HCT116 (cell line): ENCODE measurements at regions not wholly inside any gene's neighbourhood (a gene's known extent, or its start where the extent isn't known, plus 50 kb on each side); places are given as distances from the start of the nearest gene placed in this dataset.

Experiments
- ATAC-seq: fragments of 200-7000 bp; cut with Tn5 transposase; 2 replicates; pipeline ENCODE4 v1.9.1; 2020; ENCODE audit warnings: mild to moderate bottlenecking, moderate library complexity
- BruUV-seq: library from RNA; stranded (reverse); fragments of 400-500 nt; replicated peaks from 2 replicates; lab custom pipeline; 2021; lab: Mats Ljungman, UMichigan
- CTCF ChIA-PET: fragments of 300-600 bp; sonication (Branson Sonifier 250); formaldehyde crosslinking; loops from one replicate; lab custom pipeline; 2021; ENCODE audit warnings: antibody characterized with exemption; lab: Charles Lee
- POLR2A ChIA-PET: fragments of 300-600, 350-600 bp; sonication (Branson Sonifier 250); formaldehyde crosslinking; loops from one replicate; lab custom pipeline; 2021; ENCODE audit warnings: antibody characterized with exemption; lab: Charles Lee
- RAD21 ChIA-PET, 2 experiments: fragments of 300-600 bp; sonication (Branson Sonifier 250); formaldehyde crosslinking; loops; one replicate each; lab custom pipeline; 2023; ENCODE audit warnings: low total read pairs in 2 of 2; ENCODE audit not compliant: uncharacterized antibody in 2 of 2, unreplicated experiment in 2 of 2, low non-redundant PET in 1 of 2; lab: Charles Lee
- DNase-seq: peaks from one replicate; pipeline ENCODE4 v3.0.0-alpha.2; 2010; ENCODE audit warnings: low read depth, low spot score
- H2AFZ ChIP-seq: fragments of 200-600 bp; shearing (Covaris generic), sonication (generic); 2 replicates; pipeline ENCODE4 v1.6.1; 2017; ENCODE audit warnings: low read depth, mixed run types, mixed read lengths, antibody characterized with exemption, low read length; ENCODE audit not compliant: poor library complexity, severe bottlenecking
- H3K27ac ChIP-seq: 2 replicates; pipeline ENCODE4 v1.5.1; 2012; ENCODE audit warnings: low read depth, low read length
- H3K27me3 ChIP-seq: fragments of 200-600 bp; sonication (generic); 2 replicates; pipeline ENCODE4 v1.6.1; 2016; ENCODE audit warnings: mixed run types, low read length, mixed read lengths; ENCODE audit not compliant: insufficient read depth
- H3K36me3 ChIP-seq, 2 experiments: fragments of 200-500 bp in 1 of 2; fragments of 200-600 bp in 1 of 2; sonication (Bioruptor generic) in 1 of 2; sonication (generic) in 1 of 2; 2 replicates each; pipeline versions ENCODE4 v1.5.1 to v1.6.1; 2014 to 2016; ENCODE audit warnings: low read length in 2 of 2, inconsistent platforms in 1 of 2, mixed read lengths in 1 of 2, mixed run types in 1 of 2; ENCODE audit not compliant: insufficient read depth in 2 of 2, control insufficient read depth in 1 of 2
- H3K4me1 ChIP-seq, 2 experiments: fragments of 200-600 bp in 1 of 2; sonication (generic) in 1 of 2; 2 replicates each; pipeline versions ENCODE4 v1.5.1 to v1.6.1; 2012 to 2017; ENCODE audit warnings: low read length in 2 of 2, inconsistent platforms in 1 of 2, mild to moderate bottlenecking in 1 of 2, mixed read lengths in 1 of 2, mixed run types in 1 of 2, moderate library complexity in 1 of 2; ENCODE audit not compliant: insufficient read depth in 2 of 2, control insufficient read depth in 1 of 2
- H3K4me2 ChIP-seq: fragments of 200-600 bp; sonication (generic); 2 replicates; pipeline ENCODE4 v1.6.1; 2017; ENCODE audit warnings: mixed run types, low read length, mixed read lengths
- H3K4me3 ChIP-seq, 2 experiments: fragments of 200-600 bp in 1 of 2; sonication (generic) in 1 of 2; replicated peaks in 1 of 2; 2 replicates each; pipeline ENCODE4 v1.5.1; 2011 to 2016; ENCODE audit warnings: low read length in 2 of 2, control low read depth in 1 of 2, low read depth in 1 of 2, mild to moderate bottlenecking in 1 of 2, mixed read lengths in 1 of 2, mixed run types in 1 of 2
- H3K79me2 ChIP-seq: fragments of 200-600 bp; sonication (generic); 2 replicates; pipeline ENCODE4 v1.6.1; 2017; ENCODE audit warnings: mild to moderate bottlenecking, mixed run types, low read length, moderate library complexity, mixed read lengths; ENCODE audit not compliant: insufficient read depth
- H3K9ac ChIP-seq: fragments of 200-600 bp; sonication (generic); 2 replicates; pipeline ENCODE4 v1.6.1; 2016; ENCODE audit warnings: low read length, mixed read lengths
- H3K9me2 ChIP-seq: fragments of 200-600 bp; sonication (generic), shearing (Covaris generic); 2 replicates; pipeline ENCODE4 v1.6.1; 2017; ENCODE audit warnings: mixed run types, mild to moderate bottlenecking, moderate library complexity; ENCODE audit not compliant: insufficient read depth
- H3K9me3 ChIP-seq, 2 experiments: fragments of 200-500 bp in 1 of 2; fragments of 200-600 bp in 1 of 2; sonication (Bioruptor generic) in 1 of 2; sonication (generic) in 1 of 2; 2 replicates each; pipeline ENCODE4 v1.6.1; 2014 to 2017; ENCODE audit warnings: low read length in 2 of 2, mixed read lengths in 2 of 2, inconsistent platforms in 1 of 2, low read depth in 1 of 2, mild to moderate bottlenecking in 1 of 2, mixed run types in 1 of 2, moderate library complexity in 1 of 2; ENCODE audit not compliant: control insufficient read depth in 1 of 2, insufficient read depth in 1 of 2
- H4K20me1 ChIP-seq: fragments of 200-600 bp; sonication (generic), shearing (Covaris generic); 2 replicates; pipeline ENCODE4 v1.6.1; 2017; ENCODE audit warnings: mixed run types, mild to moderate bottlenecking, moderate library complexity; ENCODE audit not compliant: insufficient read depth
- ATF3 ChIP-seq: IDR thresholded peaks from 2 replicates; pipeline ENCODE4 v1.6.1; 2012
- CBX3 ChIP-seq: IDR thresholded peaks from 2 replicates; pipeline ENCODE4 v1.6.1; 2012; ENCODE audit warnings: low read depth
- CEBPB ChIP-seq: IDR thresholded peaks from 2 replicates; pipeline ENCODE4 v1.6.1; 2012; ENCODE audit warnings: low read depth
- CTCF ChIP-seq, 3 experiments: fragments of 200-600 bp in 1 of 3; sonication (generic) in 1 of 3; IDR thresholded peaks in 2 of 3; conservative IDR thresholded peaks in 1 of 3; 2 replicates each; pipeline ENCODE4 v1.5.1; 2012 to 2017; ENCODE audit warnings: low read depth in 2 of 3, low read length in 2 of 3, antibody characterized with exemption in 1 of 3, borderline replicate concordance in 1 of 3, control low read depth in 1 of 3, mild to moderate bottlenecking in 1 of 3, mixed read lengths in 1 of 3, mixed run types in 1 of 3, moderate library complexity in 1 of 3; ENCODE audit not compliant: insufficient read depth in 1 of 3
- ELF1 ChIP-seq: IDR thresholded peaks from 2 replicates; pipeline ENCODE4 v1.6.1; 2012; ENCODE audit warnings: low read depth, borderline replicate concordance
- EZH2 ChIP-seq: fragments of 200-600 bp; sonication (generic); IDR thresholded peaks from 2 replicates; pipeline ENCODE4 v1.6.1; 2017; ENCODE audit warnings: antibody characterized with exemption, mixed run types
- EZH2phosphoT487 ChIP-seq: fragments of 200-600 bp; IDR thresholded peaks from 2 replicates; pipeline ENCODE4 v1.6.1; 2018; ENCODE audit warnings: antibody characterized with exemption, borderline replicate concordance
- FOSL1 ChIP-seq: IDR thresholded peaks from 2 replicates; pipeline ENCODE4 v1.6.1; 2012; ENCODE audit warnings: low read depth
- MAX ChIP-seq: IDR thresholded peaks from 2 replicates; pipeline ENCODE4 v1.6.1; 2012
- POLR2A ChIP-seq: IDR thresholded peaks from 2 replicates; pipeline ENCODE4 v1.7.0; 2011; ENCODE audit warnings: borderline replicate concordance; ENCODE audit not compliant: insufficient read depth, insufficient read length; ENCODE audit errors: extremely low read depth
- POLR2AphosphoS5 ChIP-seq: IDR thresholded peaks from 2 replicates; pipeline ENCODE4 v1.6.1; 2011; ENCODE audit warnings: mild to moderate bottlenecking, low read depth, low read length, moderate library complexity
- REST ChIP-seq: IDR thresholded peaks from 2 replicates; pipeline ENCODE4 v1.6.1; 2012; ENCODE audit warnings: low read depth
- SIN3A ChIP-seq: IDR thresholded peaks from 2 replicates; pipeline ENCODE4 v1.6.1; 2012; ENCODE audit warnings: low read depth
- SRF ChIP-seq: IDR thresholded peaks from 2 replicates; pipeline ENCODE4 v1.6.1; 2012; ENCODE audit warnings: low read depth
- TCF7L2 ChIP-seq: IDR thresholded peaks from 2 replicates; pipeline ENCODE4 v1.7.0; 2011; ENCODE audit warnings: borderline replicate concordance, inconsistent platforms; ENCODE audit not compliant: insufficient read depth, insufficient read length; ENCODE audit errors: extremely low read depth
- YY1 ChIP-seq: IDR thresholded peaks from 2 replicates; pipeline ENCODE4 v1.6.1; 2011; ENCODE audit warnings: low read length, low read depth, moderate library complexity, mild to moderate bottlenecking; ENCODE audit not compliant: insufficient replicate concordance; ENCODE audit errors: extremely low read depth
- ZFX ChIP-seq: fragments of 450-650 bp; IDR thresholded peaks from 2 replicates; pipeline ENCODE4 v1.6.1; 2017
- ZNF274 ChIP-seq: fragments of 200-500 bp; sonication (Bioruptor generic); IDR thresholded peaks from 2 replicates; pipeline ENCODE4 v1.6.1; 2014; ENCODE audit warnings: mild to moderate bottlenecking, low read depth, low read length, inconsistent platforms
- intact Hi-C: fragments of 100-400 bp; cut with micrococcal nuclease; formaldehyde crosslinking; loops from 2 replicates; pipeline ENCODE4 v1.10.0; 2022

- Histone ChIP-seq H3K36me3 (no peaks in the 10 kb centered on the region), H3K9me3 (no peaks in the 10 kb centered on the region), H3K9me2 (no peaks in the 10 kb centered on the region), H3K4me3 (no peak overlapping the region), H3K27me3 (no peaks in the 10 kb centered on the region), H3K9ac (no peak overlapping the region), H4K20me1 (no peaks in the 10 kb centered on the region), H3K27ac (no peak overlapping the region), H2AFZ (no peak overlapping the region), H3K79me2 (no peaks in the 10 kb centered on the region), H3K4me1 (no peaks in the 10 kb centered on the region), H3K4me2 (no peak overlapping the region)
- ChIA-PET RAD21 (no interaction called here), CTCF (no interaction called here), POLR2A (no interaction called here)
- no TSS peak for BruUV-seq
- no peak for TF ChIP-seq ATF3
- no peak for TF ChIP-seq CBX3
- no peak for TF ChIP-seq POLR2A
- TF ChIP-seq ZNF274: no peak
- TF ChIP-seq MAX: no peak
- TF ChIP-seq CTCF (IDR thresholded peaks at IDR 0.05 in 2 of 3, conservative IDR thresholded peaks at IDR 0.05 in 1 of 3; ENCODE audit: borderline replicate concordance in 1 of 3, insufficient read depth in 1 of 3, low read depth in 2 of 3, low read length in 2 of 3): no peak
- no peak for TF ChIP-seq ELF1
- TF ChIP-seq CEBPB: no peak
- no peak for TF ChIP-seq POLR2AphosphoS5
- TF ChIP-seq EZH2phosphoT487: no peak
- no peak for TF ChIP-seq ZFX
- no peak for TF ChIP-seq SRF
- TF ChIP-seq YY1: no peak
- no peak for TF ChIP-seq TCF7L2
- TF ChIP-seq EZH2: no peak
- no peak for TF ChIP-seq SIN3A
- no peak for TF ChIP-seq FOSL1
- TF ChIP-seq REST: no peak
- ATAC-seq (no peak), DNase-seq (no peak)
- intact Hi-C loops: no loop called here
Measured at GRCh38 chr12:40632171-40632570, 60.1 kb upstream of the CNTN1 start.
